ENCODE measurements at regions not wholly inside any gene's neighbourhood (a gene's known extent, or its start where the extent isn't known, plus 50 kb on each side); places are given as distances from the start of the nearest gene placed in this dataset.

DNA sequence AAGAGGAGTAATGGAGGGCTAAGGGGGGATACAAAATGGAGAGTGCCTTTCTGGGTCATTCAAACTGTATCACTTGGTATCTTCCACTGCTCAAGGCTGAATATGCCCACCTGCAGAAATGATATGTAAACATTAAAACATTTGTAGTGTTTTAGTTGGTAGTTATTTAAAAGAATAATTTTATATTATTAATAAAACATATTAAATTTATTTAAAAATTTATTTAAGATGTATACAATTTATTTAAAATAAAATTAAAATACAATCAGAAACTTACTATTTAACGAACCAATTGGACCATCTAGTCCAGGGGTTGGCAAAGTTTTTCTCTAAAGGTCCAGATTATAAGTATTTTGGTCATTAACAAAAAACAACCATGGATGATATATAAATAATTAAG, 308.5 kb downstream of the PLK2 start:
- TF ChIP-seq, protein P1, sequence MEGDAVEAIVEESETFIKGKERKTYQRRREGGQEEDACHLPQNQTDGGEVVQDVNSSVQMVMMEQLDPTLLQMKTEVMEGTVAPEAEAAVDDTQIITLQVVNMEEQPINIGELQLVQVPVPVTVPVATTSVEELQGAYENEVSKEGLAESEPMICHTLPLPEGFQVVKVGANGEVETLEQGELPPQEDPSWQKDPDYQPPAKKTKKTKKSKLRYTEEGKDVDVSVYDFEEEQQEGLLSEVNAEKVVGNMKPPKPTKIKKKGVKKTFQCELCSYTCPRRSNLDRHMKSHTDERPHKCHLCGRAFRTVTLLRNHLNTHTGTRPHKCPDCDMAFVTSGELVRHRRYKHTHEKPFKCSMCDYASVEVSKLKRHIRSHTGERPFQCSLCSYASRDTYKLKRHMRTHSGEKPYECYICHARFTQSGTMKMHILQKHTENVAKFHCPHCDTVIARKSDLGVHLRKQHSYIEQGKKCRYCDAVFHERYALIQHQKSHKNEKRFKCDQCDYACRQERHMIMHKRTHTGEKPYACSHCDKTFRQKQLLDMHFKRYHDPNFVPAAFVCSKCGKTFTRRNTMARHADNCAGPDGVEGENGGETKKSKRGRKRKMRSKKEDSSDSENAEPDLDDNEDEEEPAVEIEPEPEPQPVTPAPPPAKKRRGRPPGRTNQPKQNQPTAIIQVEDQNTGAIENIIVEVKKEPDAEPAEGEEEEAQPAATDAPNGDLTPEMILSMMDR (IDR thresholded peaks at IDR 0.05; ENCODE audit: low read length) = no peak
- TF ChIP-seq EZH2 (IDR thresholded peaks at IDR 0.05; ENCODE audit: borderline replicate concordance, low read length) = no peak
